ENCODE measurements at regions not wholly inside any gene's neighbourhood (a gene's known extent, or its start where the extent isn't known, plus 50 kb on each side); places are given as distances from the start of the nearest gene placed in this dataset.

DNA sequence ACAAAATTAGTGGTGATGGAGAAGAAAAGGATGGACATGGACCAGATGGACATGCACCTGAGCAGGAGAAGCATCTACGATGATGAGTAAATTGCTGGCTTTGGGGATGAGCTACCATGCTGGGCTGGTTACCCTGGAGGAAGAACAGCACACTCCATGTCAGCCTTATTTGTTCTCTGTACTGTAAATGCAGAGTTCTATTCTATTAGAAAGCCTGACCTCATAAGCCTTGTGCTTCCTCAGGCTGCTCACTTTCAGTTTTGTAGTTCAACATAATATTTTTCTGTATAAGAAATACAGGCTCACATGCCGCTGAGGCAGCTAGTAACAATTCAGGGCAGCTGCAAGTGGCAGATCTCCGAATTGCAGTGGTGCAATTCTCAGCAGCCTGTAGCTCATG is 249.6 kb downstream of the PLA2G4A start:
- Histone ChIP-seq H3K27me3 (no peaks in the 10 kb centered on the region), H3K9me3 (peaks cover 14% of the 10 kb centered on the region), H3K4me2 (no peak overlapping the region), H4K20me1 (no peaks in the 10 kb centered on the region), H3K4me3 (no peak overlapping the region), H3K36me3 (no peaks in the 10 kb centered on the region), H3K9ac (no peak overlapping the region), H3K4me1 (no peaks in the 10 kb centered on the region), H3K27ac (no peak overlapping the region)
- TF ChIP-seq Cebpa-rat (IDR thresholded peaks at IDR 0.05) = no peak

DNA sequence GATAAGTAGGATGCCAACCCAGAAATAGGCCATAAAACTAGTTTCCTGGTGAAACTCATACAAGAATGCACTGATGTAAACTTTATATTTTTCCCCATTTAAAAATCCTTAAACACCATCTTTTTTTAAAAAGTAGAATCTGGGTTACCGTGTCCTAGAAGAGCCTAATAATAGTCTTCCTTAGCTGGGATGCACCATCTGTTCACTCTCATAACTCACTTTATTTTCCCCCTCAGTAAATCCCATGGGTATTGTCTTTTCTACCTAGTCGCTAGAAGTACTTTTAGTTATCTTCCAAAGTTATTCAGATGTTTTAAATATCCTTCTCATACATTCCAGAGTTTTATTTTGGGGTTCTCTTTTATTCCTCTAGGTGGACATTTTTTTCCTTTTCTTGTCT is 250.2 kb downstream of the PLA2G4A start:
- no peaks in the 10 kb centered on the region for H4K20me1 ChIP-seq
- no peak overlapping the region for H3K9ac ChIP-seq
- H3K9me3 ChIP-seq = peaks cover 11% of the 10 kb centered on the region
- H3K36me3 ChIP-seq = no peaks in the 10 kb centered on the region
- TF ChIP-seq Cebpa-rat (IDR thresholded peaks at IDR 0.05) = no peak
- no peak overlapping the region for H3K4me3 ChIP-seq
- H3K27me3 ChIP-seq = no peaks in the 10 kb centered on the region
- no peak overlapping the region for H3K27ac ChIP-seq
- H3K4me2 ChIP-seq = no peak overlapping the region
- no peaks in the 10 kb centered on the region for H3K4me1 ChIP-seq

DNA sequence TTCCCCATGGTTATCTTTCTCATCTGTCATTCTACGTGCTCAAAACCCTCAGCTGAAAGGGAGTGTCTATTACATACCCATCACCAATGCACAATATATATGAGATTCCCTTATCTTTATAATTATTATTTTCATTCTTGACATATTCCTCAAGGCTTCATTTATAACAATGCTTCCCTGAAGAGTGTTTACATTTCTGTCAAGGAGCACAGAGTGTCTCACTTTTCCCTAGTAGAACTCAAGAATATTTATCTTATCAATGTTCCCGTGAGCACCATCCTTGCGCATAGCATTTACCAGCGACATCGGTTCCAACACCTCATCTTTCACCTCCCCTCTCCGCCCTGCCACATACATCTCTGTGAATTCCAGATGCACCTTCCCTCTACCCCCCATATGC is 250.6 kb downstream of the PLA2G4A start:
- Histone ChIP-seq H4K20me1 (no peaks in the 10 kb centered on the region), H3K4me1 (no peaks in the 10 kb centered on the region), H3K36me3 (no peaks in the 10 kb centered on the region), H3K4me3 (no peak overlapping the region), H3K4me2 (no peak overlapping the region), H3K27me3 (no peaks in the 10 kb centered on the region), H3K27ac (no peak overlapping the region), H3K9me3 (peaks cover 7% of the 10 kb centered on the region), H3K9ac (no peak overlapping the region)
- no peak for TF ChIP-seq Cebpa-rat (IDR thresholded peaks at IDR 0.05)

DNA sequence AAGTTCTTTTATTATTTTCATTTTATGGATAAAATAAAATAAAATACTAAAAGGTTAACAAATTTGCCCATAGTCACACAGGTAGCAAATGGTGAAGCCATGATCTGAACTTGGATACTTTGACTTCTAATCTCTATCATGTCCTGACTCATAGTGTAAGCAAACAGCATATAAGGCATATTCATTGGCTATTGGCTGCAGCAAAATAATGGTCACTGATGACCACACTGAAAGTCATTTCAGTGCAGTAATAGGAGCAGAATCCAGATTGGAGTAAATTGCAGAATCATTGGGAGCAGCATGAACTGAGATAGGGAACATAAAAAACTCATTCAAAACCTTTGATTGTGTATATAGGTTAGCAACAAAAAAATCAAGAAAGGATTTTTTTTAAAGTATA is 262.9 kb downstream of the PLA2G4A start:
- no peak overlapping the region for H3K27ac ChIP-seq
- peaks cover 5% of the 10 kb centered on the region for H3K4me1 ChIP-seq
- H3K9ac ChIP-seq = no peak overlapping the region
- no peaks in the 10 kb centered on the region for H3K36me3 ChIP-seq
- H4K20me1 ChIP-seq = no peaks in the 10 kb centered on the region
- no peak for TF ChIP-seq Cebpa-rat (IDR thresholded peaks at IDR 0.05)
- 0 out of 2 replicates have a peak, but pooled peaks cover 3% of the 10 kb centered on the region for H3K9me3 ChIP-seq
- no peak overlapping the region for H3K4me2 ChIP-seq
- H3K27me3 ChIP-seq = no peaks in the 10 kb centered on the region
- no peak overlapping the region for H3K4me3 ChIP-seq

DNA sequence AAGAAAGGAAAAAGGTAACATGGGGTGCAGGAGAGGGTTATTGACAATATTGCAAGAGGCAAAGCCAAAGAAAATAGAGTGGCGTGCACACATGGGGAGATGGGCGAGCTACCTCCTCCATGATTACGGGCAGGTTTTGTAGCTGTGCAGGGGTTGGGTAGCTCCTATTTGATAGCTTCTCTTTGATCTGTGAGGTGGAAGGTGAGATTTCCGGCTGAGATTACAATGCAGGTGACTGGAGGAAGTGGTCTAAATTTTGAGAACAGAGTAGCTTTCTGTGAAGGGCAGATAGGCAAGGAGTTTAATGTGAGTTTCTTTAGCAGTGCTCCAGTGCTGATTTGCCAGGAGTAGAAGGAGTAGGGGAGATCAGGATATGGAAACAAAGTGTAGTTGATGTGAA is 263.4 kb downstream of the PLA2G4A start:
- no peak overlapping the region for H3K4me3 ChIP-seq
- H3K27ac ChIP-seq = no peak overlapping the region
- no peak for TF ChIP-seq Cebpa-rat (IDR thresholded peaks at IDR 0.05)
- H4K20me1 ChIP-seq = no peaks in the 10 kb centered on the region
- H3K27me3 ChIP-seq = no peaks in the 10 kb centered on the region
- 0 out of 2 replicates have a peak, but pooled peaks cover 3% of the 10 kb centered on the region for H3K9me3 ChIP-seq
- H3K4me1 ChIP-seq = peaks cover 5% of the 10 kb centered on the region
- H3K9ac ChIP-seq = no peak overlapping the region
- no peaks in the 10 kb centered on the region for H3K36me3 ChIP-seq
- H3K4me2 ChIP-seq = no peak overlapping the region

DNA sequence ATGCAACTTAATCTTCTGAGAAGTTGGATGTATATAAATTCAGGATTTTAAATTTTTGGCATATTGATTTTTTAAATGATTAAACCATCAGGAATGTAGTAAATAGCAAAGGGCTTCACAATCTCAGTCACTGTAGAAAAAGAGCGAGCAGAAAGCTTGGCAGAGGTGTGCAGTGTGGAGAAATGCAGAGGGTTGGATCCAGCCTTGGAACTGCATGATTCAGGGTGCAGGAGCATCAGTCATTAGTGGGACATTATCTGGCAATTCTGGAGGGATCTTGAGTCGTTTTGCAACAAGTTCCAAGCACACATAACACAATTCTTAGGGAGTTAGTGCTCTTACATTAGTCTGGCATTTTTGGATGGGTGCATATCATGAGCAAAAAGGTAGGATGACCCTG is 267.9 kb downstream of the PLA2G4A start:
- Histone ChIP-seq H3K4me3 (no peak overlapping the region), H3K9ac (no peak overlapping the region), H3K9me3 (peaks cover 6% of the 10 kb centered on the region), H3K4me2 (no peak overlapping the region), H3K27me3 (no peaks in the 10 kb centered on the region), H3K27ac (no peak overlapping the region), H4K20me1 (no peaks in the 10 kb centered on the region), H3K36me3 (no peaks in the 10 kb centered on the region), H3K4me1 (peaks cover 5% of the 10 kb centered on the region)
- no peak for TF ChIP-seq Cebpa-rat (IDR thresholded peaks at IDR 0.05)

DNA sequence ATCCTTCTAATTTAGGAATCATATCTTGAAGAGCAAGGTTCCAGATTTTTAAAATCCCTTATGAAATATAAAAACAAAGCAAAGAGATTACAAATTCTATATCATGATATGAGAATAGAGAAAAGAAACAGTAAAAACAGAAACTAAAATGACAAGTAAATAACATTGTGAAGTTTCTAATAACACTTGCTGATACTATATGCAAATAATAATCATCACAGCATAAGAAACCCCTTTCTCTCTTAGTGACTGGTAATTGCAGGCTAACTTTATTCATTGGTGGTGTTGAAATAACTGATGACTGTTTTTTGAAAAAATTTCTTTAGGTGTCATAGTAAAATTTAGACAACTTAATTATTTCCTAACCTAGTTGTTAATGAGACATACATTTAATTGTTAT is 281.6 kb downstream of the PLA2G4A start:
- no peaks in the 10 kb centered on the region for H3K9me3 ChIP-seq
- H3K4me2 ChIP-seq = no peak overlapping the region
- no peak overlapping the region for H3K4me3 ChIP-seq
- no peak for TF ChIP-seq Cebpa-rat (IDR thresholded peaks at IDR 0.05)
- no peaks in the 10 kb centered on the region for H3K4me1 ChIP-seq
- H3K27me3 ChIP-seq = no peaks in the 10 kb centered on the region
- no peaks in the 10 kb centered on the region for H4K20me1 ChIP-seq
- H3K27ac ChIP-seq = no peak overlapping the region
- H3K9ac ChIP-seq = no peak overlapping the region
- no peaks in the 10 kb centered on the region for H3K36me3 ChIP-seq

DNA sequence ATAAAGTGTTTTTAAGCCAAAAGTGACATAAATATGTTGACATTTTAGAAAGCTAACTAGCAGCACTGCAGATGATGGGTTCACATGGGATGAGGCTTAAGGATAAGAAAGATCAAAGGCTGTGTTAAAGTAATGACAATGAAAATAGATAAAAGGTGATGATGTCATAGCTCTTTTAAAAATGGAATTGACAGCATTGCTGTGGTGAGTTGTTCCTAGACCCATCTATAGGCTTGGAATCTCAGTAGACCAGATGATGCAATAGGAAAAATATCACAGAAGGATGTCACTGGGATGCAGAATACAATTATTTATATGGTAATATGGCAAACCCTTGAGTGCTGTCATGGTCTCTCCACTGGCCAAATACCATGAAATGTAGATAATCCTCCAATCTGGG is 286.0 kb downstream of the PLA2G4A start:
- Histone ChIP-seq H3K4me1 (no peaks in the 10 kb centered on the region), H4K20me1 (no peaks in the 10 kb centered on the region), H3K27me3 (no peaks in the 10 kb centered on the region), H3K9ac (no peak overlapping the region), H3K9me3 (peaks cover 11% of the 10 kb centered on the region; the same call in 1 of the 2 replicates), H3K4me3 (no peak overlapping the region), H3K4me2 (no peak overlapping the region), H3K36me3 (peaks cover 10% of the 10 kb centered on the region; the same call in 1 of the 2 replicates), H3K27ac (no peak overlapping the region)
- no peak for TF ChIP-seq Cebpa-rat (IDR thresholded peaks at IDR 0.05)

DNA sequence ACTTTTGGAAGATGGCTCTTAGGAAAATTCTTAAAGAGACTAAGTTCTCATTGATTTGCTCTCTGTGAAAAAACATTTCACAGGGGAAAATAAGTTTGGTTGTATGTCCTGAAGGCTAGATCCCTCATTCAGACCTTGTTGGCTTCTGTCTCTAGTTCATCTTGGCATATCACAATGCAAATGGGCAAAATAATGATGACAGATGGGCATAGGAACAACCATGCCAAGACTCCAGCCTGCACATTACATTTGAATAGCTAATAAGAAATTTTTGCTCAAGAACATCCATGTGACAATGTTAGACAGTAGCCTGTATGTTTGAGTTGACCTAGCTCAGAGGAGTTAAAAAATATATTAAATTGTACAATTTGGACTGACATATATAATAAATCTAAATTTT is 292.9 kb downstream of the PLA2G4A start:
- Histone ChIP-seq H3K4me2 (no peak overlapping the region), H4K20me1 (no peaks in the 10 kb centered on the region), H3K9ac (no peak overlapping the region), H3K27me3 (no peaks in the 10 kb centered on the region), H3K36me3 (peaks cover 20% of the 10 kb centered on the region; the same call in 1 of the 2 replicates), H3K9me3 (peaks cover 38% of the 10 kb centered on the region), H3K4me3 (no peak overlapping the region), H3K27ac (no peak overlapping the region), H3K4me1 (peaks cover 23% of the 10 kb centered on the region)
- TF ChIP-seq Cebpa-rat (IDR thresholded peaks at IDR 0.05) = no peak

DNA sequence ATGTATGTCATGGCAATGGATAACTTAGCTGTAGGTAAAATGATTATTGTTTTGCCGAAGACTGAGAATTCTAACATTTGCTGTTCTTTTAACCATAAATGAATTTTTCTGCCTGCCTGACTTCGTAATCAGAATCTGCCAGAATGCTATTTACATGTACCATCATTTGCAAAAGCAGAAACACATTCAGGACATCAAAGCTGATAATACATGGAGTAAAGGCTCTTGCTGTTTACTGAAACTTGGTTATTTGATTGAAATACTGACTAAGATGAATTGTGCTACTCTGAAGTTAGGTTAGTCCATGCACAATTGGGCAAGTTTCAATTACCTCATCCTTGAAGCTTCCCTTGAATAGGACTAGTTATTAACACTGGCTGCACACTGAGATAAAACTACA is 293.8 kb downstream of the PLA2G4A start:
- no peaks in the 10 kb centered on the region for H4K20me1 ChIP-seq
- no peak overlapping the region for H3K27ac ChIP-seq
- peaks cover 20% of the 10 kb centered on the region; the same call in 1 of the 2 replicates for H3K36me3 ChIP-seq
- peaks cover 40% of the 10 kb centered on the region for H3K9me3 ChIP-seq
- TF ChIP-seq Cebpa-rat (IDR thresholded peaks at IDR 0.05) = no peak
- H3K4me1 ChIP-seq = peaks cover 24% of the 10 kb centered on the region
- no peaks in the 10 kb centered on the region for H3K27me3 ChIP-seq
- no peak overlapping the region for H3K4me3 ChIP-seq
- no peak overlapping the region for H3K4me2 ChIP-seq
- no peak overlapping the region for H3K9ac ChIP-seq

DNA sequence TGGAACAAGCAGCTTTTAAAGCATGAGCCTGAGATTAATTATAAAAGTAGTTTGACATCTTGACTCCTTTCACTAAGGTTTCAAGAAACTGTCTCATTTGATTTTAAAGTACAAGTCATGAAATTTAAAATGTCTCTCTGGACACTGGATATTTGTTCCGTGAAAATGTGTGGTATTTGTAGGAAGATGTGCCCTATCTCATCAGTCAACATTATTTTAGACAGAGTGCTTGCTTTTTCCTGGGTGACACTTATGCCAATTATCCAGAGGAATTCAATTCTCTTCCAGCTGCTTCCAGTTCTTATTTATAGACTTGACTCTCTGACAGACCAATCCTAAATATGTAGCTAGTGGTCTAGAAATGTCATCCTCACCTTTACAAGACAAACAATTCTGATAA is 300.4 kb downstream of the PLA2G4A start:
- TF ChIP-seq Cebpa-rat (IDR thresholded peaks at IDR 0.05) = no peak
- H4K20me1 ChIP-seq = no peaks in the 10 kb centered on the region
- no peak overlapping the region for H3K4me3 ChIP-seq
- no peak overlapping the region for H3K4me2 ChIP-seq
- no peaks in the 10 kb centered on the region for H3K27me3 ChIP-seq
- peaks cover 37% of the 10 kb centered on the region for H3K9me3 ChIP-seq
- peaks cover 10% of the 10 kb centered on the region; the same call in 1 of the 2 replicates for H3K36me3 ChIP-seq
- H3K4me1 ChIP-seq = peaks cover 31% of the 10 kb centered on the region
- no peak overlapping the region for H3K9ac ChIP-seq
- no peak overlapping the region for H3K27ac ChIP-seq

Data from BLaER1 (cell line).